ENCODE measurements at regions not wholly inside any gene's neighbourhood (a gene's known extent, or its start where the extent isn't known, plus 50 kb on each side); places are given as distances from the start of the nearest gene placed in this dataset.

DNA sequence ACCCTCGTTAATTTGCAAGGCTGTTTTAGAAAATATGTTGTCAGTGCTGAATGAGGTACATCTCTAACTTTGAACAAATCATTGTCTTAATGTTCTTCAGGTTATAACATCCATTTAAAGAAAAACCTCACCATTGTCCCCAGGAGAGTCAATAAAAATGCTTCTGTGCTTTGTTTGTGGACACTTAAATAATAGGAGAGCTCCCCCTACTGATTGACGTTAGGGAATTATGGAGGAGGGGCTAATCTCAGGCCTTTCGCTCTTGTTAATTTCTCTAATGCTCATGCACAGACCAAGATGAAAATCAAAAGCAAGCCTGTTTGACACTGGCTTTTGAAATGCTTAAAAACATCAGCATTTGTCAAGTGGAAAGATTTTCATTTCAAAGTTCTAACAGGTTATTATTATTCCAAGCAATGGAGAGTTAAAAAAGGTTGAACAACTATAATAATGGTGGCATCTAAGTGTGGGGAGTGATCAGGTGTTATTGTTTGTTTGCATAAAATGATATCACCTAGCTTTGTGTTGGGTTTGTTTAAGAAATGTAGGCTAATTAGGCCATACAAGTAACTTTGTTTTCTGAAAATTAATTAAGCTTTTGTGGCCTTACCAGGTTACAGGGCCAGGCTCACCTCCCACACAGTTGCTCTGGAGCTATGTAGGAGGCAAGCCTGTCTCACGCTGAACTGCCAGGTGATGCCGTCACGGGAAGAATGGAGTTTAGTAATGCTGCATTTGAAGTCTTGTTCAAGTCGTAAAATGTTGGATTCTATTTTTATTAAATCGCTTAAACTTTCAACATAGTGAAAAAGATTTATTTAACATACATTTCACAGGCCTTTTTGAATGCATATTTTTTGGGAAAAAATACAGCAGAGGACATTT, 51.7 kb upstream of the SMIM21 start:
- ATAC-seq (peak; percentile 68), DNase-seq (ENCODE audit: missing footprints) (no peak)
- intact Hi-C loops (cut with DNase I), result loop anchor here (2.0 to 10.0 kb wide), 4 partner anchors 267 to 826 kb away; partner anchors contain the start of gene TSHZ1

DNA sequence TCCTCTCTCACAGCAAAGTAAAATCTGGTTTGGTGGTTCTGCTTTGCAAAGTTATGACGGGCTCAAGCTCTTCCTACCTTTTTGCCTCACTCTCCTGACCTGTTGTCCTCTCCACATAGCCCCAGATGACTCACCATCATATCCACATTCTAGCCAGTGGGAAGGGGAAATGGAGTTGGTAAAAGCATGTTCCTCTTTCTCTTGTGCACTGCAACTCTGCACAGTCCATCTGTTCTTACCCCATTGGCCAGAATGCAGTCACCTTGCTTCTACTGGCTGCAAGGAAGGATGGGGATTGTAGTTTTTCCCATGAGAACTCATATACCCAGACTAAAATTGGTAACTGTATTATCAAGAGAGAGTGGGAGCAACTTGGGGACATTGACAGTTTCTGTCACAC, 50.4 kb upstream of the SMIM21 start:
- intact Hi-C loops (cut with DNase I), result loop anchor here (2.0 to 10.0 kb wide), 4 partner anchors 266 to 825 kb away; partner anchors contain the start of gene TSHZ1
- DNase-seq (ENCODE audit: missing footprints), result no peak
- no peak for ATAC-seq
